Astrocyte (in vitro differentiated cells and primary cell): ENCODE measurements at regions not wholly inside any gene's neighbourhood (a gene's known extent, or its start where the extent isn't known, plus 50 kb on each side); places are given as distances from the start of the nearest gene placed in this dataset.

Source experiments
- DNase-seq: peaks from one replicate; pipeline ENCODE4 v3.0.0-alpha.2; 2010; ENCODE audit warnings: low read depth
- FAIRE-seq: peaks from 2 replicates; lab custom pipeline; 2011; peaks lifted over from hg19 to GRCh38; lab: Jason Lieb, UNC
- H2AFZ ChIP-seq: 2 replicates; pipeline ENCODE4 v1.6.0; 2012; ENCODE audit warnings: low read depth, low read length, inconsistent platforms
- H3K27ac ChIP-seq: 2 replicates; pipeline ENCODE4 v1.5.1; 2011; ENCODE audit warnings: low read depth, low read length, inconsistent platforms
- H3K27me3 ChIP-seq: 2 replicates; pipeline ENCODE4 v1.6.0; 2011; ENCODE audit warnings: low read length, inconsistent platforms; ENCODE audit not compliant: insufficient read depth
- H3K36me3 ChIP-seq: 2 replicates; pipeline ENCODE4 v1.5.1; 2011; ENCODE audit warnings: low read length, inconsistent platforms; ENCODE audit not compliant: insufficient read depth
- H3K4me1 ChIP-seq: 2 replicates; pipeline ENCODE4 v1.5.1; 2011; ENCODE audit warnings: low read length, inconsistent platforms; ENCODE audit not compliant: insufficient read depth
- H3K4me2 ChIP-seq: 2 replicates; pipeline ENCODE4 v1.6.0; 2012; ENCODE audit warnings: low read length, inconsistent platforms
- H3K4me3 ChIP-seq: 2 replicates; pipeline ENCODE4 v1.5.1; 2011; ENCODE audit warnings: low read depth, mild to moderate bottlenecking, low read length, inconsistent platforms; ENCODE audit not compliant: insufficient read depth
- H3K79me2 ChIP-seq: 2 replicates; pipeline ENCODE4 v1.6.0; 2012; ENCODE audit warnings: mild to moderate bottlenecking, low read length, inconsistent platforms; ENCODE audit not compliant: insufficient read depth
- H3K9ac ChIP-seq: 2 replicates; pipeline ENCODE4 v1.6.0; 2012; ENCODE audit warnings: mild to moderate bottlenecking, low read length, inconsistent platforms
- H3K9me3 ChIP-seq: 2 replicates; pipeline ENCODE4 v1.5.1; 2012; ENCODE audit warnings: low read depth, mild to moderate bottlenecking, low read length, inconsistent platforms; ENCODE audit not compliant: insufficient read depth
- H4K20me1 ChIP-seq: 2 replicates; pipeline ENCODE4 v1.6.0; 2012; ENCODE audit warnings: low read length, inconsistent platforms; ENCODE audit not compliant: insufficient read depth
- H3K27ac Mint-ChIP-seq: one replicate; pipeline ENCODE4 v1.8.0; 2021; ENCODE audit warnings: mild to moderate bottlenecking, mixed read lengths; ENCODE audit not compliant: unreplicated experiment
- H3K27me3 Mint-ChIP-seq: one replicate; pipeline ENCODE4 v1.8.0; 2021; ENCODE audit warnings: low read depth, mixed read lengths; ENCODE audit not compliant: unreplicated experiment
- H3K36me3 Mint-ChIP-seq: one replicate; pipeline ENCODE4 v1.8.0; 2021; ENCODE audit warnings: low read depth, mixed read lengths; ENCODE audit not compliant: unreplicated experiment
- H3K4me1 Mint-ChIP-seq: one replicate; pipeline ENCODE4 v1.8.0; 2021; ENCODE audit warnings: low read depth, mixed read lengths; ENCODE audit not compliant: unreplicated experiment
- H3K4me3 Mint-ChIP-seq: one replicate; pipeline ENCODE4 v1.8.0; 2021; ENCODE audit warnings: mild to moderate bottlenecking, moderate library complexity, mixed read lengths; ENCODE audit not compliant: unreplicated experiment
- H3K9me3 Mint-ChIP-seq: one replicate; pipeline ENCODE4 v1.8.0; 2021; ENCODE audit warnings: mild to moderate bottlenecking, mixed read lengths; ENCODE audit not compliant: unreplicated experiment
- EZH2 ChIP-seq: IDR thresholded peaks from 2 replicates; pipeline ENCODE4 v1.6.1; 2012; ENCODE audit warnings: mild to moderate bottlenecking, low read length, inconsistent platforms; ENCODE audit not compliant: insufficient read depth
- TF ChIP-seq, protein P1 (sequence below): IDR thresholded peaks from 2 replicates; pipeline ENCODE4 v1.5.1; 2011; ENCODE audit warnings: low read depth, mild to moderate bottlenecking, inconsistent platforms, low read length, moderate library complexity; ENCODE audit not compliant: insufficient read depth

DNA sequence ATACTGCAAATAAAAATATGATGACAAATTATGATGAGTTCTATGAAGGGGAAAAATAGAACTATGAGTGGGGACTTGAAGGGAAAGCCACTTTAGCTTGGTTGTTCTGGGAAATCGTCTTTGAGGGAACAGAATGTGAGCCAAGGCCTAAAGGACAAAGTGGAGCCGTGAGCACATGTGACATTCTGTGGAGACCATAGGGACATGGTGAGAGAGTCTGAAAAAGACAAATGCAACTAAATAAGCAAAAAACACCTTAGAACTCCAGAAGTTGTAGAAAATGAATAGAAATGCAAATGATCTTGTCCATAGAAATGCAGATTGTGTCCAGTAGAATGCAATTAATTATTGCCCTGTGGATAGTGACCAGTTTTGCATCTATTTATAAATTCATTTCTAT lies 86.8 kb upstream of the ANKRD10 start:
- no peaks in the 10 kb centered on the region for H3K79me2 ChIP-seq
- Mint-ChIP-seq H3K27me3 (peaks cover 9% of the 10 kb centered on the region), H3K4me1 (peaks cover 14% of the 10 kb centered on the region), H3K36me3 (no peaks in the 10 kb centered on the region), H3K4me3 (no peak overlapping the region), H3K9me3 (peaks cover 4% of the 10 kb centered on the region), H3K27ac (no peak overlapping the region)
- no peak overlapping the region for H2AFZ ChIP-seq
- no peak overlapping the region for H3K9ac ChIP-seq
- DNase-seq (no peak), FAIRE-seq (no peak)
- no peaks in the 10 kb centered on the region for H3K9me3 ChIP-seq
- H3K36me3 ChIP-seq: no peaks in the 10 kb centered on the region
- H3K4me3 ChIP-seq: no peak overlapping the region
- no peak overlapping the region for H3K27ac ChIP-seq
- no peaks in the 10 kb centered on the region for H4K20me1 ChIP-seq
- TF ChIP-seq EZH2: no peak
- TF ChIP-seq, protein P1, sequence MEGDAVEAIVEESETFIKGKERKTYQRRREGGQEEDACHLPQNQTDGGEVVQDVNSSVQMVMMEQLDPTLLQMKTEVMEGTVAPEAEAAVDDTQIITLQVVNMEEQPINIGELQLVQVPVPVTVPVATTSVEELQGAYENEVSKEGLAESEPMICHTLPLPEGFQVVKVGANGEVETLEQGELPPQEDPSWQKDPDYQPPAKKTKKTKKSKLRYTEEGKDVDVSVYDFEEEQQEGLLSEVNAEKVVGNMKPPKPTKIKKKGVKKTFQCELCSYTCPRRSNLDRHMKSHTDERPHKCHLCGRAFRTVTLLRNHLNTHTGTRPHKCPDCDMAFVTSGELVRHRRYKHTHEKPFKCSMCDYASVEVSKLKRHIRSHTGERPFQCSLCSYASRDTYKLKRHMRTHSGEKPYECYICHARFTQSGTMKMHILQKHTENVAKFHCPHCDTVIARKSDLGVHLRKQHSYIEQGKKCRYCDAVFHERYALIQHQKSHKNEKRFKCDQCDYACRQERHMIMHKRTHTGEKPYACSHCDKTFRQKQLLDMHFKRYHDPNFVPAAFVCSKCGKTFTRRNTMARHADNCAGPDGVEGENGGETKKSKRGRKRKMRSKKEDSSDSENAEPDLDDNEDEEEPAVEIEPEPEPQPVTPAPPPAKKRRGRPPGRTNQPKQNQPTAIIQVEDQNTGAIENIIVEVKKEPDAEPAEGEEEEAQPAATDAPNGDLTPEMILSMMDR: no peak
- H3K27me3 ChIP-seq: no peaks in the 10 kb centered on the region
- H3K4me2 ChIP-seq: no peak overlapping the region
- H3K4me1 ChIP-seq: peaks cover 16% of the 10 kb centered on the region

DNA sequence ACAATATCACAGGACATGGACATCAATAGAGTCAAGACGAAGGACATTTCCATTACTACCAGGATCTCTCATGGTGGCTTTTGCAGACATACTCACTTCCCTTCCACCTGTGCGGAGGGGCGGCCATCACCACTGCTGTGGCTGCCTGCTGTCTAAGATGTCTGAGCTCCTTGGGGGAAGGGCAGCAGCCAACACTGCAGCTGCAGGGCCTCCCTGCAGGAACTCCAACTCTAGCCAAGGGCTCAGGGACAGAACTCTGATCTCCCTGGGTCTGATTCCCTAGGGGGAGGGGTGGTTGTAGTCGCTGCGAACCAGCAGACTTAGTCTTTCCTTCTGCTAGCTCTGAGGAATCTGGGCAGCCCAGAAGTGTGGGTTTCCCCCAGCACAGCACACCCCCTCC lies 78.9 kb upstream of the ANKRD10 start:
- FAIRE-seq (no peak), DNase-seq (no peak)
- Mint-ChIP-seq H3K27me3 (peaks cover 16% of the 10 kb centered on the region), H3K4me1 (peaks cover 3% of the 10 kb centered on the region), H3K9me3 (peaks cover 2% of the 10 kb centered on the region), H3K4me3 (no peak overlapping the region), H3K27ac (no peak overlapping the region), H3K36me3 (no peaks in the 10 kb centered on the region)
- H3K79me2 ChIP-seq: no peaks in the 10 kb centered on the region
- no peak overlapping the region for H3K9ac ChIP-seq
- H4K20me1 ChIP-seq: no peaks in the 10 kb centered on the region
- no peak overlapping the region for H3K4me3 ChIP-seq
- no peaks in the 10 kb centered on the region for H3K9me3 ChIP-seq
- no peak overlapping the region for H2AFZ ChIP-seq
- no peak for TF ChIP-seq EZH2
- TF ChIP-seq, protein P1: no peak
- no peaks in the 10 kb centered on the region for H3K4me1 ChIP-seq
- no peaks in the 10 kb centered on the region for H3K27me3 ChIP-seq
- H3K36me3 ChIP-seq: no peaks in the 10 kb centered on the region
- H3K4me2 ChIP-seq: no peak overlapping the region
- H3K27ac ChIP-seq: no peak overlapping the region

- no peak overlapping the region for H2AFZ ChIP-seq
Measured at GRCh38 chr13:110991991-110992508, 77.2 kb upstream of the ANKRD10 start.

More at GRCh38 chr13:110991991-110992508, 77.2 kb upstream of the ANKRD10 start:
- H3K36me3 ChIP-seq: no peaks in the 10 kb centered on the region
- H3K4me2 ChIP-seq: no peak overlapping the region
- H4K20me1 ChIP-seq: no peaks in the 10 kb centered on the region
- H3K27ac ChIP-seq: no peak overlapping the region
- H3K27me3 ChIP-seq: no peaks in the 10 kb centered on the region
- H3K9me3 ChIP-seq: no peaks in the 10 kb centered on the region
- Mint-ChIP-seq H3K36me3 (no peaks in the 10 kb centered on the region), H3K9me3 (peaks cover 2% of the 10 kb centered on the region), H3K4me1 (peaks cover 3% of the 10 kb centered on the region), H3K27me3 (peaks cover 6% of the 10 kb centered on the region), H3K4me3 (no peak overlapping the region), H3K27ac (no peak overlapping the region)
- no peak for FAIRE-seq
- H3K4me3 ChIP-seq: no peak overlapping the region
- TF ChIP-seq, protein P1: no peak
- TF ChIP-seq EZH2: no peak
- no peaks in the 10 kb centered on the region for H3K79me2 ChIP-seq
- DNase-seq: no peak
- no peak overlapping the region for H3K9ac ChIP-seq
- no peaks in the 10 kb centered on the region for H3K4me1 ChIP-seq
